GM12878 (cell line): ENCODE measurements at regions not wholly inside any gene's neighbourhood (a gene's known extent, or its start where the extent isn't known, plus 50 kb on each side); places are given as distances from the start of the nearest gene placed in this dataset.

ENCODE experiments used
- ATAC-seq: fragments of 200-7000 bp; cut with Tn5 transposase; 3 replicates; pipeline ENCODE4 v1.9.1; 2020; ENCODE audit warnings: mild to moderate bottlenecking, moderate library complexity
- BruUV-seq: library from RNA; stranded (reverse); fragments of 400-500 nt; replicated peaks from 2 replicates; lab custom pipeline; 2021; lab: Mats Ljungman, UMichigan
- CTCF ChIA-PET: fragments of 300-600 bp; sonication (Branson Sonifier 250); formaldehyde crosslinking; extraction: SDS; loops from one replicate; lab custom pipeline; 2021; ENCODE audit warnings: inconsistent platforms; lab: Yijun Ruan, JAX
- POLR2A ChIA-PET: fragments of 350-600 bp; formaldehyde crosslinking; extraction: SDS; loops from one replicate; lab custom pipeline; 2021; ENCODE audit warnings: inconsistent platforms; lab: Charles Lee
- RAD21 ChIA-PET: fragments of 300-600 bp; sonication (Branson Sonifier 250); formaldehyde crosslinking; loops from one replicate; lab custom pipeline; 2023; ENCODE audit warnings: antibody characterized with exemption; ENCODE audit not compliant: unreplicated experiment; lab: Charles Lee
- SMC1A ChIA-PET: fragments of 300-600 bp; sonication (Branson Sonifier 250); formaldehyde crosslinking; loops from one replicate; lab custom pipeline; 2023; ENCODE audit not compliant: unreplicated experiment, uncharacterized antibody; lab: Charles Lee
- DNase-seq: peaks from one replicate; pipeline ENCODE4 v3.0.0-alpha.2; 2011; ENCODE audit warnings: low read depth, low spot score
- FAIRE-seq: peaks from 3 replicates; lab custom pipeline; 2011; peaks lifted over from hg19 to GRCh38; lab: Jason Lieb, UNC
- H2AFZ ChIP-seq: 2 replicates; pipeline ENCODE4 v1.6.0; 2011; ENCODE audit warnings: low read depth, low read length, control low read depth; ENCODE audit not compliant: control insufficient read depth
- H3K27ac ChIP-seq: 2 replicates; pipeline ENCODE4 v1.5.1; 2011; ENCODE audit warnings: control low read depth; ENCODE audit not compliant: control insufficient read depth, insufficient read depth
- H3K27me3 ChIP-seq, 2 experiments: replicated peaks in 1 of 2; 2 replicates each; pipeline versions ENCODE4 v1.6.0 to v1.6.1; 2011; ENCODE audit warnings: low read length in 1 of 2; ENCODE audit not compliant: control insufficient read depth in 2 of 2, insufficient read depth in 2 of 2
- H3K36me3 ChIP-seq, 2 experiments: 2 replicates each; pipeline ENCODE4 v1.5.1; 2011; ENCODE audit warnings: low read length in 1 of 2; ENCODE audit not compliant: control insufficient read depth in 2 of 2, insufficient read depth in 2 of 2
- H3K4me1 ChIP-seq: 2 replicates; pipeline ENCODE4 v1.6.1; 2011; ENCODE audit warnings: mild to moderate bottlenecking, low read length, moderate library complexity, mixed read lengths; ENCODE audit not compliant: control insufficient read depth, insufficient read depth
- H3K4me2 ChIP-seq: 2 replicates; pipeline ENCODE4 v1.6.0; 2011; ENCODE audit warnings: control low read depth; ENCODE audit not compliant: control insufficient read depth, insufficient read depth
- H3K4me3 ChIP-seq: fragments of 200-600 bp; sonication (generic); 2 replicates; pipeline ENCODE4 v1.5.1; 2016
- H3K79me2 ChIP-seq: 2 replicates; pipeline ENCODE4 v1.6.0; 2011; ENCODE audit warnings: low read length; ENCODE audit not compliant: control insufficient read depth, insufficient read depth
- H3K9ac ChIP-seq: 2 replicates; pipeline ENCODE4 v1.8.0; 2011; ENCODE audit warnings: low read length, control low read depth, mixed read lengths; ENCODE audit not compliant: control insufficient read depth, insufficient read depth
- H3K9me3 ChIP-seq: replicated peaks from 3 replicates; pipeline ENCODE4 v1.5.1; 2011; ENCODE audit warnings: mild to moderate bottlenecking, low read length; ENCODE audit not compliant: control insufficient read depth, insufficient read depth
- H4K20me1 ChIP-seq: 2 replicates; pipeline ENCODE4 v1.6.0; 2011; ENCODE audit not compliant: control insufficient read depth, insufficient read depth
- CBX5 ChIP-seq: sonication (generic); IDR thresholded peaks from 2 replicates; pipeline ENCODE4 v1.6.1; 2016; ENCODE audit warnings: low read depth, moderate library complexity, mild to moderate bottlenecking, inconsistent platforms
- MXI1 ChIP-seq: fragments of 150-350 bp; IDR thresholded peaks from 2 replicates; pipeline ENCODE4 v1.6.1; 2011; ENCODE audit warnings: low read depth, mild to moderate bottlenecking, inconsistent platforms, low read length, improper control_type of control experiment
- NRF1 ChIP-seq: conservative IDR thresholded peaks from 2 replicates; pipeline ENCODE4 v1.6.1; 2011; ENCODE audit warnings: mild to moderate bottlenecking, low read depth, low read length, improper control_type of control experiment
- PAX8 ChIP-seq: fragments of 450-650 bp; IDR thresholded peaks from 2 replicates; pipeline ENCODE4 v1.6.1; 2017; ENCODE audit warnings: mild to moderate bottlenecking, moderate library complexity
- RAD21 ChIP-seq: IDR thresholded peaks from 2 replicates; pipeline ENCODE4 v1.6.1; 2011; ENCODE audit warnings: mild to moderate bottlenecking, low read depth, low read length, moderate library complexity; ENCODE audit not compliant: insufficient read depth
- SREBF2 ChIP-seq: IDR thresholded peaks from 2 replicates; pipeline ENCODE4 v1.6.1; 2012; ENCODE audit warnings: mild to moderate bottlenecking, low read length
- WGBS: methylation state at CpG from one replicate; pipeline ENCODE4 v1.1.6; 2016; ENCODE audit warnings: low lambda C conversion rate; ENCODE audit not compliant: insufficient replicate concordance, insufficient coverage; ENCODE audit errors: missing lambda C conversion rate; 5-methylcytosine and 5-hydroxymethylcytosine counted together
- in situ Hi-C: fragments of 300-500 bp; cut with MboI; formaldehyde crosslinking; loops from 9 replicates; pipeline ENCODE4 v1.14.3; 2018; ENCODE audit warnings: mixed read lengths
- intact Hi-C: fragments of 100-400 bp; cut with micrococcal nuclease; formaldehyde crosslinking; loops from one replicate; pipeline ENCODE4 v1.14.2; 2022; ENCODE audit not compliant: unreplicated experiment
- TF ChIP-seq, protein P1 (sequence below): fragments of 450-650 bp; IDR thresholded peaks from 2 replicates; pipeline ENCODE4 v1.6.1; 2017; ENCODE audit warnings: borderline replicate concordance
- TF ChIP-seq, protein P2 (sequence below): IDR thresholded peaks from 2 replicates; pipeline ENCODE4 v1.6.1; 2011; ENCODE audit warnings: low read depth, low read length, improper control_type of control experiment, borderline replicate concordance

DNA sequence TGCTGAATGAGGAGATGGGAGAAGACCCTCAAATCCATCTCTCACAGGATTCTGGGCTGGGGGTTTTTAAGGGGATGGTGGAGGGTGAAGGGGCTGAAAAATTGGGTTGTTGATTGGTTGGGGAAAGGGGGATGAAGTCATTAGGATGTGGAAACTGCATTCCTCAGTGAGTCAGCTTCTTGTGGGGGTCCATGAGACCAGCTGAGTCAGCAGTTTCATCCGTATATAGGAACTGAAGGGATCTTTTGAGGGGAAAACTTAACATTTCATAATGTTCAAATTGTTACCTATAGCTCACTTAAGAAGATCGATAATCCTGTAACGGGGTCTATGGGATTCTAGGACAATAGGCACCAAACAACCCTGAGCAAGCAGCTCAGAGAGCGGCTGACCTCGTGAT, 213.4 kb downstream of the CBLN1 start:
- Histone ChIP-seq H3K4me3 (no peak overlapping the region), H2AFZ (no peak overlapping the region), H3K27me3 (no peaks in the 10 kb centered on the region), H3K4me2 (no peak overlapping the region), H3K36me3 (no peaks in the 10 kb centered on the region), H3K4me1 (no peaks in the 10 kb centered on the region), H3K9ac (no peak overlapping the region), H3K9me3 (no peaks in the 10 kb centered on the region), H3K27ac (no peak overlapping the region), H3K79me2 (no peaks in the 10 kb centered on the region), H4K20me1 (no peaks in the 10 kb centered on the region)
- RAD21 ChIA-PET, result no interaction called here
- DNase-seq (no peak), FAIRE-seq (no peak), ATAC-seq (no peak)
- BruUV-seq, result no TSS peak
- CTCF ChIA-PET, result no interaction called here
- SMC1A ChIA-PET, result no interaction called here
- TF ChIP-seq MXI1, result no peak
- no peak for TF ChIP-seq NRF1
- no peak for TF ChIP-seq PAX8
- TF ChIP-seq, protein P1, sequence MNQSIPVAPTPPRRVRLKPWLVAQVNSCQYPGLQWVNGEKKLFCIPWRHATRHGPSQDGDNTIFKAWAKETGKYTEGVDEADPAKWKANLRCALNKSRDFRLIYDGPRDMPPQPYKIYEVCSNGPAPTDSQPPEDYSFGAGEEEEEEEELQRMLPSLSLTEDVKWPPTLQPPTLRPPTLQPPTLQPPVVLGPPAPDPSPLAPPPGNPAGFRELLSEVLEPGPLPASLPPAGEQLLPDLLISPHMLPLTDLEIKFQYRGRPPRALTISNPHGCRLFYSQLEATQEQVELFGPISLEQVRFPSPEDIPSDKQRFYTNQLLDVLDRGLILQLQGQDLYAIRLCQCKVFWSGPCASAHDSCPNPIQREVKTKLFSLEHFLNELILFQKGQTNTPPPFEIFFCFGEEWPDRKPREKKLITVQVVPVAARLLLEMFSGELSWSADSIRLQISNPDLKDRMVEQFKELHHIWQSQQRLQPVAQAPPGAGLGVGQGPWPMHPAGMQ, result no peak
- no peak for TF ChIP-seq CBX5
- no peak for TF ChIP-seq RAD21
- intact Hi-C loops, result no loop called here
- in situ Hi-C loops, result no loop called here
- 12% methylated on average over 5 of the region's 5 CpGs for WGBS
- POLR2A ChIA-PET, result no interaction called here

GRCh38 chr16:49067776-49068175, 213.9 kb downstream of the CBLN1 start:
- ATAC-seq (no peak), DNase-seq (no peak), FAIRE-seq (no peak)
- H3K79me2 ChIP-seq, result no peaks in the 10 kb centered on the region
- no peaks in the 10 kb centered on the region for H3K27me3 ChIP-seq
- H3K27ac ChIP-seq, result no peak overlapping the region
- H3K9me3 ChIP-seq, result no peaks in the 10 kb centered on the region
- ChIA-PET CTCF (no interaction called here), RAD21 (no interaction called here), POLR2A (no interaction called here), SMC1A (no interaction called here)
- H3K4me3 ChIP-seq, result no peak overlapping the region
- H3K9ac ChIP-seq, result no peak overlapping the region
- in situ Hi-C loops, result no loop called here
- no TSS peak for BruUV-seq
- H3K4me1 ChIP-seq, result no peaks in the 10 kb centered on the region
- WGBS, result 36% methylated on average over 4 of the region's 4 CpGs
- intact Hi-C loops, result no loop called here
- no peaks in the 10 kb centered on the region for H3K36me3 ChIP-seq
- H2AFZ ChIP-seq, result no peak overlapping the region
- no peak for TF ChIP-seq SREBF2
- TF ChIP-seq, protein P2, sequence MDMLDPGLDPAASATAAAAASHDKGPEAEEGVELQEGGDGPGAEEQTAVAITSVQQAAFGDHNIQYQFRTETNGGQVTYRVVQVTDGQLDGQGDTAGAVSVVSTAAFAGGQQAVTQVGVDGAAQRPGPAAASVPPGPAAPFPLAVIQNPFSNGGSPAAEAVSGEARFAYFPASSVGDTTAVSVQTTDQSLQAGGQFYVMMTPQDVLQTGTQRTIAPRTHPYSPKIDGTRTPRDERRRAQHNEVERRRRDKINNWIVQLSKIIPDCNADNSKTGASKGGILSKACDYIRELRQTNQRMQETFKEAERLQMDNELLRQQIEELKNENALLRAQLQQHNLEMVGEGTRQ, result no peak
- no peaks in the 10 kb centered on the region for H4K20me1 ChIP-seq
- H3K4me2 ChIP-seq, result no peak overlapping the region
